HEK293 (cell line): ENCODE measurements at regions not wholly inside any gene's neighbourhood (a gene's known extent, or its start where the extent isn't known, plus 50 kb on each side); places are given as distances from the start of the nearest gene placed in this dataset.

Source experiments
- CTCF ChIA-PET: fragments of 350-600 bp; formaldehyde crosslinking; extraction: SDS; loops from one replicate; lab custom pipeline; 2021; ENCODE audit warnings: antibody characterized with exemption; lab: Yijun Ruan, JAX
- POLR2A ChIA-PET: fragments of 300-600 bp; formaldehyde crosslinking; extraction: SDS; loops from one replicate; lab custom pipeline; 2020; ENCODE audit warnings: antibody characterized with exemption, inconsistent platforms; lab: Yijun Ruan, JAX
- H3K27ac ChIP-seq: fragments of 200-500 bp; sonication (Bioruptor generic); 2 replicates; pipeline ENCODE4 v1.5.1; 2014; ENCODE audit warnings: low read depth, low read length, control low read depth, inconsistent platforms; ENCODE audit errors: extremely low read depth
- H3K36me3 ChIP-seq, 2 experiments: fragments of 200-500 bp in 1 of 2; sonication (Bioruptor generic) in 1 of 2; 1 replicate in 1 of 2; 2 replicates in 1 of 2; pipeline ENCODE4 v1.5.1; 2014 to 2017; ENCODE audit warnings: inconsistent platforms in 2 of 2, low read length in 2 of 2; ENCODE audit not compliant: control insufficient read depth in 2 of 2, insufficient read depth in 1 of 2
- H3K4me1 ChIP-seq: fragments of 200-500 bp; sonication (Bioruptor generic); 2 replicates; pipeline ENCODE4 v1.5.1; 2014; ENCODE audit warnings: mild to moderate bottlenecking, low read length, inconsistent platforms; ENCODE audit not compliant: control insufficient read depth, insufficient read depth
- H3K4me3 ChIP-seq: 2 replicates; pipeline ENCODE4 v1.5.1; 2011; ENCODE audit warnings: low read depth, mild to moderate bottlenecking, control low read depth, low read length, moderate library complexity
- H3K9me3 ChIP-seq: fragments of 200-500 bp; sonication (Bioruptor generic); 2 replicates; pipeline ENCODE4 v1.5.1; 2014; ENCODE audit warnings: low read depth, low read length, inconsistent platforms; ENCODE audit not compliant: control insufficient read depth, insufficient read depth
- ZBTB21 ChIP-seq: fragments of 450-650 bp; formaldehyde crosslinking; IDR thresholded peaks from 2 replicates; pipeline ENCODE4 v1.5.1; 2017; ENCODE audit warnings: missing biosample characterization, missing genetic modification characterization
- ZNF132 ChIP-seq: fragments of 450-650 bp; formaldehyde crosslinking; IDR thresholded peaks from 2 replicates; pipeline ENCODE4 v1.5.1; 2017; ENCODE audit warnings: missing biosample characterization, missing genetic modification characterization, borderline replicate concordance
- ZNF133 ChIP-seq: fragments of 450-650 bp; formaldehyde crosslinking; IDR thresholded peaks from 2 replicates; pipeline ENCODE4 v1.5.1; 2016; ENCODE audit warnings: missing biosample characterization, missing genetic modification characterization
- ZNF211 ChIP-seq: fragments of 450-650 bp; formaldehyde crosslinking; IDR thresholded peaks from 2 replicates; pipeline ENCODE4 v1.5.1; 2016; ENCODE audit warnings: low read depth, missing biosample characterization, missing genetic modification characterization
- ZNF292 ChIP-seq: fragments of 450-650 bp; formaldehyde crosslinking; IDR thresholded peaks from 2 replicates; pipeline ENCODE4 v1.5.1; 2016; ENCODE audit warnings: low read depth, missing biosample characterization, missing genetic modification characterization, borderline replicate concordance
- ZNF473 ChIP-seq: fragments of 450-650 bp; formaldehyde crosslinking; IDR thresholded peaks from 2 replicates; pipeline ENCODE4 v1.5.1; 2017; ENCODE audit warnings: missing biosample characterization, missing genetic modification characterization
- ZNF48 ChIP-seq: fragments of 450-650 bp; formaldehyde crosslinking; IDR thresholded peaks from 2 replicates; pipeline ENCODE4 v1.5.1; 2016; ENCODE audit warnings: missing biosample characterization, missing genetic modification characterization
- TF ChIP-seq, protein P1 (sequence below): IDR thresholded peaks from 2 replicates; pipeline ENCODE4 v1.6.1; 2011; ENCODE audit warnings: mild to moderate bottlenecking, low read depth, low read length, borderline replicate concordance
- TF ChIP-seq, protein P2 (sequence below): fragments of 450-650 bp; formaldehyde crosslinking; IDR thresholded peaks from 2 replicates; pipeline ENCODE4 v1.5.1; 2016; ENCODE audit warnings: missing biosample characterization, missing genetic modification characterization
- TF ChIP-seq, protein P3 (sequence below): fragments of 450-650 bp; formaldehyde crosslinking; IDR thresholded peaks from 2 replicates; pipeline ENCODE4 v1.5.1; 2016; ENCODE audit warnings: missing biosample characterization, missing genetic modification characterization
- TF ChIP-seq, protein P4 (sequence below): fragments of 450-650 bp; IDR thresholded peaks from 2 replicates; pipeline ENCODE4 v1.5.1; 2018; ENCODE audit warnings: missing biosample characterization, mild to moderate bottlenecking, missing genetic modification characterization
- TF ChIP-seq, protein P5 (sequence below): fragments of 450-650 bp; formaldehyde crosslinking; IDR thresholded peaks from 2 replicates; pipeline ENCODE4 v1.5.1; 2017; ENCODE audit warnings: missing biosample characterization, mild to moderate bottlenecking, missing genetic modification characterization, moderate library complexity
- TF ChIP-seq, protein P6 (sequence below): fragments of 450-650 bp; formaldehyde crosslinking; IDR thresholded peaks from 2 replicates; pipeline ENCODE4 v1.5.0; 2017; ENCODE audit warnings: missing biosample characterization, missing genetic modification characterization, borderline replicate concordance

DNA sequence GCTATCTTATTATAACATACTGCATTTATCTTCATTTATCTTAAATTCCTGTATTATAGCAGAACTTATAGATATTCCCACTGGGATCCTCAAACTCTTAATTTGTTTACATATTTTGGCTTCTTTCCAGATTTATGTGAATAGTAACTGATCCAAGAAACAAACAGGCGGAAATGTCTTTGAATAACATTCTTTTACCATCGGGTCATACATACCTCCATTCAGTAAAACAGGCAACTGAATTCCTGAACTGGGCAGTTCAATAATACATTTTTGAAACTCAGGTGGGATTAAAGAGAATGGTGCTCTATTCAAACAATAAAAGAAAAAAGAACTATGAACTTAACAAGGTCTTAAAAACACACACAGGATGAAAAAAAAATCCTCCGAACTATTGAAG lies 337.4 kb downstream of the CRPPA start:
- Histone ChIP-seq H3K9me3 (no peaks in the 10 kb centered on the region), H3K27ac (no peak overlapping the region), H3K36me3 (no peaks in the 10 kb centered on the region)
- CTCF ChIA-PET, result interaction anchor here (0.6 kb wide), 1 partner anchor 308 kb away, joined by 5 read pairs; no protein-coding TSS in a partner anchor
- TF ChIP-seq, protein P1, sequence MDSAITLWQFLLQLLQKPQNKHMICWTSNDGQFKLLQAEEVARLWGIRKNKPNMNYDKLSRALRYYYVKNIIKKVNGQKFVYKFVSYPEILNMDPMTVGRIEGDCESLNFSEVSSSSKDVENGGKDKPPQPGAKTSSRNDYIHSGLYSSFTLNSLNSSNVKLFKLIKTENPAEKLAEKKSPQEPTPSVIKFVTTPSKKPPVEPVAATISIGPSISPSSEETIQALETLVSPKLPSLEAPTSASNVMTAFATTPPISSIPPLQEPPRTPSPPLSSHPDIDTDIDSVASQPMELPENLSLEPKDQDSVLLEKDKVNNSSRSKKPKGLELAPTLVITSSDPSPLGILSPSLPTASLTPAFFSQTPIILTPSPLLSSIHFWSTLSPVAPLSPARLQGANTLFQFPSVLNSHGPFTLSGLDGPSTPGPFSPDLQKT, result no peak
- TF ChIP-seq, protein P2, sequence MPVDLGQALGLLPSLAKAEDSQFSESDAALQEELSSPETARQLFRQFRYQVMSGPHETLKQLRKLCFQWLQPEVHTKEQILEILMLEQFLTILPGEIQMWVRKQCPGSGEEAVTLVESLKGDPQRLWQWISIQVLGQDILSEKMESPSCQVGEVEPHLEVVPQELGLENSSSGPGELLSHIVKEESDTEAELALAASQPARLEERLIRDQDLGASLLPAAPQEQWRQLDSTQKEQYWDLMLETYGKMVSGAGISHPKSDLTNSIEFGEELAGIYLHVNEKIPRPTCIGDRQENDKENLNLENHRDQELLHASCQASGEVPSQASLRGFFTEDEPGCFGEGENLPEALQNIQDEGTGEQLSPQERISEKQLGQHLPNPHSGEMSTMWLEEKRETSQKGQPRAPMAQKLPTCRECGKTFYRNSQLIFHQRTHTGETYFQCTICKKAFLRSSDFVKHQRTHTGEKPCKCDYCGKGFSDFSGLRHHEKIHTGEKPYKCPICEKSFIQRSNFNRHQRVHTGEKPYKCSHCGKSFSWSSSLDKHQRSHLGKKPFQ (tag by site-specific recombination), result no peak
- TF ChIP-seq, protein P3, sequence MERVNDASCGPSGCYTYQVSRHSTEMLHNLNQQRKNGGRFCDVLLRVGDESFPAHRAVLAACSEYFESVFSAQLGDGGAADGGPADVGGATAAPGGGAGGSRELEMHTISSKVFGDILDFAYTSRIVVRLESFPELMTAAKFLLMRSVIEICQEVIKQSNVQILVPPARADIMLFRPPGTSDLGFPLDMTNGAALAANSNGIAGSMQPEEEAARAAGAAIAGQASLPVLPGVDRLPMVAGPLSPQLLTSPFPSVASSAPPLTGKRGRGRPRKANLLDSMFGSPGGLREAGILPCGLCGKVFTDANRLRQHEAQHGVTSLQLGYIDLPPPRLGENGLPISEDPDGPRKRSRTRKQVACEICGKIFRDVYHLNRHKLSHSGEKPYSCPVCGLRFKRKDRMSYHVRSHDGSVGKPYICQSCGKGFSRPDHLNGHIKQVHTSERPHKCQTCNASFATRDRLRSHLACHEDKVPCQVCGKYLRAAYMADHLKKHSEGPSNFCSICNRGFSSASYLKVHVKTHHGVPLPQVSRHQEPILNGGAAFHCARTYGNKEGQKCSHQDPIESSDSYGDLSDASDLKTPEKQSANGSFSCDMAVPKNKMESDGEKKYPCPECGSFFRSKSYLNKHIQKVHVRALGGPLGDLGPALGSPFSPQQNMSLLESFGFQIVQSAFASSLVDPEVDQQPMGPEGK, result no peak
- TF ChIP-seq, all 188 proteins: peak for 0
- POLR2A ChIA-PET, result no interaction called here
- Histone ChIP-seq H3K4me3 (no peak overlapping the region), H3K4me1 (peaks cover 3% of the 10 kb centered on the region; the same call in 1 of the 2 replicates)

DNA sequence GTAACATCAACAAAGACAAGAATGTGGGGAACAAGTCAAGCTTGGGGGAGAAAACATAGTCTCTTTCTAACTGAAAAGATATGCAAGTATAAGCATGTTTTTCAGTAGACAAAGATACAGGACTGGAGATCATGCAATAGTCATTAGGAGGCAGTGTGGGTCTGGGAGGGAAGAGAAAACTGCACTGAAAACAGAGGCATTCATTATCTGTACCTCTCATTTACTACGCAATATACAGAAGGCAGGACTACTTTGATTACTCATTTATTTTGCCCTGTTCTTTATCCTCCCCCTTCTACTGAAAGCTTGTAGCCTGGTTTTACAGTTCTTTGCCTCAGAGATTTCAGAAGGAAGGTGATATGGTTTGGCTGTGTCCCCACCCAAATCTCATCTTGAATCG lies 341.2 kb downstream of the CRPPA start:
- POLR2A ChIA-PET, result no interaction called here
- TF ChIP-seq ZNF292 (tag by site-specific recombination), result no peak
- TF ChIP-seq ZNF48 (tag by site-specific recombination), result no peak
- TF ChIP-seq ZNF473 (tag by site-specific recombination), result no peak
- TF ChIP-seq, protein P4, sequence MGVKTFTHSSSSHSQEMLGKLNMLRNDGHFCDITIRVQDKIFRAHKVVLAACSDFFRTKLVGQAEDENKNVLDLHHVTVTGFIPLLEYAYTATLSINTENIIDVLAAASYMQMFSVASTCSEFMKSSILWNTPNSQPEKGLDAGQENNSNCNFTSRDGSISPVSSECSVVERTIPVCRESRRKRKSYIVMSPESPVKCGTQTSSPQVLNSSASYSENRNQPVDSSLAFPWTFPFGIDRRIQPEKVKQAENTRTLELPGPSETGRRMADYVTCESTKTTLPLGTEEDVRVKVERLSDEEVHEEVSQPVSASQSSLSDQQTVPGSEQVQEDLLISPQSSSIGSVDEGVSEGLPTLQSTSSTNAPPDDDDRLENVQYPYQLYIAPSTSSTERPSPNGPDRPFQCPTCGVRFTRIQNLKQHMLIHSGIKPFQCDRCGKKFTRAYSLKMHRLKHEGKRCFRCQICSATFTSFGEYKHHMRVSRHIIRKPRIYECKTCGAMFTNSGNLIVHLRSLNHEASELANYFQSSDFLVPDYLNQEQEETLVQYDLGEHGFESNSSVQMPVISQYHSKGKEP, result no peak
- TF ChIP-seq ZNF132 (tag by site-specific recombination), result no peak
- TF ChIP-seq, protein P5, sequence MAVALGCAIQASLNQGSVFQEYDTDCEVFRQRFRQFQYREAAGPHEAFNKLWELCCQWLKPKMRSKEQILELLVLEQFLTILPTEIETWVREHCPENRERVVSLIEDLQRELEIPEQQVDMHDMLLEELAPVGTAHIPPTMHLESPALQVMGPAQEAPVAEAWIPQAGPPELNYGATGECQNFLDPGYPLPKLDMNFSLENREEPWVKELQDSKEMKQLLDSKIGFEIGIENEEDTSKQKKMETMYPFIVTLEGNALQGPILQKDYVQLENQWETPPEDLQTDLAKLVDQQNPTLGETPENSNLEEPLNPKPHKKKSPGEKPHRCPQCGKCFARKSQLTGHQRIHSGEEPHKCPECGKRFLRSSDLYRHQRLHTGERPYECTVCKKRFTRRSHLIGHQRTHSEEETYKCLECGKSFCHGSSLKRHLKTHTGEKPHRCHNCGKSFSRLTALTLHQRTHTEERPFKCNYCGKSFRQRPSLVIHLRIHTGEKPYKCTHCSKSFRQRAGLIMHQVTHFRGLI (tag by site-specific recombination), result no peak
- TF ChIP-seq ZBTB21, result no peak
- CTCF ChIA-PET, result interaction anchor here (0.8 to 4.5 kb wide), 5 partner anchors 18 to 515 kb away, joined by 3 to 50 read pairs (median 9); no protein-coding TSS in a partner anchor
- H3K4me1 ChIP-seq, result peaks cover 3% of the 10 kb centered on the region; the same call in 1 of the 2 replicates
- H3K36me3 ChIP-seq, result no peaks in the 10 kb centered on the region
- no peak overlapping the region for H3K27ac ChIP-seq
- H3K9me3 ChIP-seq, result no peaks in the 10 kb centered on the region
- no peak overlapping the region for H3K4me3 ChIP-seq

DNA sequence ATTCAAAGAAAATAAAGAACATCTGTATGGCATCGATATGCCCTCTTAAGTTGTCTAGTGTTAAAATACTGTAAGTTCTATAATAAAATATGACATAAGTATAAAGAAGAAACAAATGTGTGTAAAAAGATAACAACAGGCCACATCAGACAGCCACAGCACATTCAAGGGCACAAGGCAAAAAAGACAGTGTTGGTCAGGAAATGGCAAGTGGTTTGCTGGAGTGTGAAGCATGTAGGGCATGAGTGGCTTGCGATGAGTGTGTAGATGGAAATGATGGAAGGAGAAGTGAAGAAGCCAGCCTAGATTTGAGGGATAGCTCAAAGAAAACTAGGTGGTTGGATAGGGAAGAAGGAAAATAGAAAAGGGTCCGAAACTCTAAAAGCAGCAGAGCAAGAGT lies 341.6 kb downstream of the CRPPA start:
- no peaks in the 10 kb centered on the region for H3K9me3 ChIP-seq
- H3K4me1 ChIP-seq, result peaks cover 3% of the 10 kb centered on the region; the same call in 1 of the 2 replicates
- no peak for TF ChIP-seq ZNF211 (tag by site-specific recombination)
- TF ChIP-seq ZNF133 (tag by site-specific recombination), result no peak
- TF ChIP-seq, protein P6, sequence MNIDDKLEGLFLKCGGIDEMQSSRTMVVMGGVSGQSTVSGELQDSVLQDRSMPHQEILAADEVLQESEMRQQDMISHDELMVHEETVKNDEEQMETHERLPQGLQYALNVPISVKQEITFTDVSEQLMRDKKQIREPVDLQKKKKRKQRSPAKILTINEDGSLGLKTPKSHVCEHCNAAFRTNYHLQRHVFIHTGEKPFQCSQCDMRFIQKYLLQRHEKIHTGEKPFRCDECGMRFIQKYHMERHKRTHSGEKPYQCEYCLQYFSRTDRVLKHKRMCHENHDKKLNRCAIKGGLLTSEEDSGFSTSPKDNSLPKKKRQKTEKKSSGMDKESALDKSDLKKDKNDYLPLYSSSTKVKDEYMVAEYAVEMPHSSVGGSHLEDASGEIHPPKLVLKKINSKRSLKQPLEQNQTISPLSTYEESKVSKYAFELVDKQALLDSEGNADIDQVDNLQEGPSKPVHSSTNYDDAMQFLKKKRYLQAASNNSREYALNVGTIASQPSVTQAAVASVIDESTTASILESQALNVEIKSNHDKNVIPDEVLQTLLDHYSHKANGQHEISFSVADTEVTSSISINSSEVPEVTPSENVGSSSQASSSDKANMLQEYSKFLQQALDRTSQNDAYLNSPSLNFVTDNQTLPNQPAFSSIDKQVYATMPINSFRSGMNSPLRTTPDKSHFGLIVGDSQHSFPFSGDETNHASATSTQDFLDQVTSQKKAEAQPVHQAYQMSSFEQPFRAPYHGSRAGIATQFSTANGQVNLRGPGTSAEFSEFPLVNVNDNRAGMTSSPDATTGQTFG (tag by site-specific recombination), result no peak
- no peaks in the 10 kb centered on the region for H3K36me3 ChIP-seq
- H3K27ac ChIP-seq, result no peak overlapping the region
- CTCF ChIA-PET, result interaction anchor here (0.5 to 4.5 kb wide), 5 partner anchors 18 to 1153 kb away, joined by 3 to 50 read pairs (median 6); no protein-coding TSS in a partner anchor
- H3K4me3 ChIP-seq, result no peak overlapping the region
- POLR2A ChIA-PET, result no interaction called here
